GM12872 (cell line): ENCODE measurements at regions not wholly inside any gene's neighbourhood (a gene's known extent, or its start where the extent isn't known, plus 50 kb on each side); places are given as distances from the start of the nearest gene placed in this dataset.

Experiments
- CTCF ChIP-seq: IDR thresholded peaks from 3 replicates; pipeline ENCODE4 v1.5.1; 2011; ENCODE audit warnings: low read depth, mild to moderate bottlenecking, low read length, moderate library complexity; ENCODE audit not compliant: insufficient read depth

- no peak for TF ChIP-seq CTCF
Measured at GRCh38 chr5:118176146-118176545, 812.2 kb downstream of the DTWD2 start.

GRCh38 chr5:118174671-118175070, 813.7 kb downstream of the DTWD2 start:
- TF ChIP-seq CTCF, result no peak

- no peak for TF ChIP-seq CTCF
Measured at GRCh38 chr5:118173340-118173739, 815.0 kb downstream of the DTWD2 start.

- TF ChIP-seq CTCF, result no peak
Measured at GRCh38 chr5:118165619-118166018, 822.7 kb downstream of the DTWD2 start.

GRCh38 chr5:118156181-118156580, 832.2 kb downstream of the DTWD2 start:
- no peak for TF ChIP-seq CTCF

GRCh38 chr5:118146824-118147223, 841.5 kb downstream of the DTWD2 start:
- TF ChIP-seq CTCF, result no peak

GRCh38 chr5:118144540-118144939, 843.8 kb downstream of the DTWD2 start:
- no peak for TF ChIP-seq CTCF

- TF ChIP-seq CTCF, result no peak
Measured at GRCh38 chr5:118139361-118139760, 849.0 kb downstream of the DTWD2 start.
